Panc1 (cell line): ENCODE measurements at regions not wholly inside any gene's neighbourhood (a gene's known extent, or its start where the extent isn't known, plus 50 kb on each side); places are given as distances from the start of the nearest gene placed in this dataset.
"Not testable (repeated sequence)": the region's sequence is repeated elsewhere in the genome, so short reads cannot be mapped to it uniquely, and the experiment has no call there.

Experiments
- ATAC-seq: fragments of 200-7000 bp; cut with Tn5 transposase; 2 replicates; pipeline ENCODE4 v1.9.1; 2020; ENCODE audit warnings: mild to moderate bottlenecking, moderate library complexity
- BruUV-seq: library from RNA; stranded (reverse); fragments of 400-500 nt; replicated peaks from 2 replicates; lab custom pipeline; 2021; lab: Mats Ljungman, UMichigan
- CTCF ChIA-PET: fragments of 300-600 bp; sonication (Branson Sonifier 250); formaldehyde crosslinking; loops from one replicate; lab custom pipeline; 2022; ENCODE audit warnings: antibody characterized with exemption; lab: Charles Lee
- POLR2A ChIA-PET: fragments of 300-600 bp; sonication (Branson Sonifier 250); formaldehyde crosslinking; loops from one replicate; lab custom pipeline; 2022; ENCODE audit warnings: antibody characterized with exemption; lab: Charles Lee
- DNase-seq: peaks from one replicate; pipeline ENCODE4 v3.0.0-alpha.2; 2010; ENCODE audit warnings: low read depth, low spot score
- H3K27ac ChIP-seq: 2 replicates; pipeline ENCODE4 v1.5.1; 2011; ENCODE audit warnings: mild to moderate bottlenecking, low read length, inconsistent platforms
- H3K27me3 ChIP-seq: fragments of 200-500 bp; sonication (Bioruptor generic); 2 replicates; pipeline ENCODE4 v1.6.0; 2014; ENCODE audit warnings: low read length, inconsistent platforms; ENCODE audit not compliant: control insufficient read depth, insufficient read depth
- H3K36me3 ChIP-seq: fragments of 200-500 bp; sonication (Bioruptor generic); 2 replicates; pipeline ENCODE4 v1.5.1; 2014; ENCODE audit warnings: inconsistent platforms, mild to moderate bottlenecking, low read length, moderate library complexity; ENCODE audit not compliant: control insufficient read depth, insufficient read depth
- H3K4me1 ChIP-seq: 2 replicates; pipeline ENCODE4 v1.5.1; 2011; ENCODE audit warnings: inconsistent platforms, mild to moderate bottlenecking, low read length, moderate library complexity; ENCODE audit not compliant: control insufficient read depth, insufficient read depth
- H3K4me3 ChIP-seq, 2 experiments: 2 replicates each; pipeline ENCODE4 v1.5.1; 2011 to 2012; ENCODE audit warnings: low read depth in 2 of 2, low read length in 2 of 2, mild to moderate bottlenecking in 2 of 2, inconsistent platforms in 1 of 2, moderate library complexity in 1 of 2
- H3K9me3 ChIP-seq: fragments of 200-500 bp; sonication (Bioruptor generic); 2 replicates; pipeline ENCODE4 v1.5.1; 2014; ENCODE audit warnings: low read depth, mild to moderate bottlenecking, inconsistent platforms, low read length, moderate library complexity; ENCODE audit not compliant: control insufficient read depth, insufficient read depth
- in situ Hi-C: cut with HindIII; loops from 2 replicates; pipeline ENCODE4 v1.10.0; 2016; ENCODE audit warnings: low sequenced_read_pairs, low pct_unique_long_range_greater_than_20kb
- intact Hi-C: fragments of 100-400 bp; cut with micrococcal nuclease; formaldehyde crosslinking; loops from one replicate; pipeline ENCODE4 v1.10.0; 2022; ENCODE audit not compliant: unreplicated experiment

GRCh38 chr22:10749423-10749822, 4778.6 kb upstream of the OR11H1 start:
- in situ Hi-C loops, ATAC-seq, H3K4me3 ChIP-seq: not testable (repeated sequence)

GRCh38 chr22:10753566-10753965, 4774.4 kb upstream of the OR11H1 start:
- intact Hi-C loops, H3K4me3 ChIP-seq, H3K27ac ChIP-seq, H3K36me3 ChIP-seq, in situ Hi-C loops, POLR2A ChIA-PET, CTCF ChIA-PET, DNase-seq, H3K9me3 ChIP-seq, ATAC-seq, H3K4me1 ChIP-seq, H3K27me3 ChIP-seq, BruUV-seq: not testable (repeated sequence)

More at GRCh38 chr22:10749423-10749822, 4778.6 kb upstream of the OR11H1 start:
- H3K27ac ChIP-seq, H3K36me3 ChIP-seq, DNase-seq, POLR2A ChIA-PET, BruUV-seq, H3K4me1 ChIP-seq, H3K27me3 ChIP-seq, H3K9me3 ChIP-seq, CTCF ChIA-PET, intact Hi-C loops: not testable (repeated sequence)

GRCh38 chr22:10755350-10755749, 4772.6 kb upstream of the OR11H1 start:
- POLR2A ChIA-PET, ATAC-seq, H3K27me3 ChIP-seq, H3K4me3 ChIP-seq, H3K9me3 ChIP-seq, in situ Hi-C loops, BruUV-seq, H3K27ac ChIP-seq, CTCF ChIA-PET, H3K36me3 ChIP-seq, intact Hi-C loops, DNase-seq, H3K4me1 ChIP-seq: not testable (repeated sequence)

GRCh38 chr22:10760418-10760817, 4767.6 kb upstream of the OR11H1 start:
- POLR2A ChIA-PET, H3K36me3 ChIP-seq, CTCF ChIA-PET, intact Hi-C loops, H3K9me3 ChIP-seq, ATAC-seq, H3K4me3 ChIP-seq, H3K27me3 ChIP-seq, H3K27ac ChIP-seq, DNase-seq, H3K4me1 ChIP-seq, BruUV-seq, in situ Hi-C loops: not testable (repeated sequence)

- POLR2A ChIA-PET, intact Hi-C loops, ATAC-seq: not testable (repeated sequence)
Observed at GRCh38 chr22:10766320-10766719, 4761.7 kb upstream of the OR11H1 start.

GRCh38 chr22:10768875-10769274, 4759.1 kb upstream of the OR11H1 start:
- DNase-seq, H3K4me1 ChIP-seq, H3K27ac ChIP-seq, ATAC-seq, H3K4me3 ChIP-seq, intact Hi-C loops, H3K36me3 ChIP-seq, CTCF ChIA-PET, BruUV-seq, H3K9me3 ChIP-seq, H3K27me3 ChIP-seq, in situ Hi-C loops, POLR2A ChIA-PET: not testable (repeated sequence)

More at GRCh38 chr22:10766320-10766719, 4761.7 kb upstream of the OR11H1 start:
- H3K4me1 ChIP-seq, H3K27ac ChIP-seq, H3K4me3 ChIP-seq, DNase-seq, H3K36me3 ChIP-seq, CTCF ChIA-PET, H3K9me3 ChIP-seq, BruUV-seq, in situ Hi-C loops, H3K27me3 ChIP-seq: not testable (repeated sequence)

- H3K4me1 ChIP-seq, H3K4me3 ChIP-seq, POLR2A ChIA-PET, BruUV-seq, CTCF ChIA-PET, H3K27ac ChIP-seq, H3K27me3 ChIP-seq, ATAC-seq, in situ Hi-C loops, H3K36me3 ChIP-seq, intact Hi-C loops, DNase-seq, H3K9me3 ChIP-seq: not testable (repeated sequence)
Observed at GRCh38 chr22:10771744-10772143, 4756.2 kb upstream of the OR11H1 start.

GRCh38 chr22:10773341-10773740, 4754.7 kb upstream of the OR11H1 start:
- not testable (repeated sequence) for H3K36me3 ChIP-seq, H3K9me3 ChIP-seq

More at GRCh38 chr22:10773341-10773740, 4754.7 kb upstream of the OR11H1 start:
- ATAC-seq, H3K27ac ChIP-seq, H3K27me3 ChIP-seq, H3K4me1 ChIP-seq, BruUV-seq, in situ Hi-C loops, POLR2A ChIA-PET, H3K4me3 ChIP-seq, CTCF ChIA-PET, intact Hi-C loops, DNase-seq: not testable (repeated sequence)
